NCI-H146 (cell line): ENCODE measurements at regions not wholly inside any gene's neighbourhood (a gene's known extent, or its start where the extent isn't known, plus 50 kb on each side); places are given as distances from the start of the nearest gene placed in this dataset.
"Not testable (repeated sequence)": the region's sequence is repeated elsewhere in the genome, so short reads cannot be mapped to it uniquely, and the experiment has no call there.

Experiments
- DNase-seq: peaks from one replicate; lab custom pipeline; 2025; lab: John Stamatoyannopoulos, UW

- no peak for DNase-seq
Measured at GRCh38 chrX:74180716-74181115, 123.3 kb upstream of the ZCCHC13 start.

- DNase-seq = no peak
Measured at GRCh38 chrX:74179990-74180389, 124.0 kb upstream of the ZCCHC13 start.

- DNase-seq = no peak
Measured at GRCh38 chrX:74179499-74179898, 124.5 kb upstream of the ZCCHC13 start.

- DNase-seq = no peak
Measured at GRCh38 chrX:74179071-74179470, 124.9 kb upstream of the ZCCHC13 start.

- DNase-seq = no peak
Measured at GRCh38 chrX:74178536-74178935, 125.4 kb upstream of the ZCCHC13 start.

GRCh38 chrX:74171465-74171864, 132.5 kb upstream of the ZCCHC13 start:
- no peak for DNase-seq

- DNase-seq = no peak
Measured at GRCh38 chrX:74162199-74162598, 141.8 kb upstream of the ZCCHC13 start.

GRCh38 chrX:74160816-74161215, 143.2 kb upstream of the ZCCHC13 start:
- no peak for DNase-seq

- no peak for DNase-seq
Measured at GRCh38 chrX:74160358-74160757, 143.6 kb upstream of the ZCCHC13 start.

- DNase-seq = no peak
Measured at GRCh38 chrX:74147439-74147838, 156.5 kb upstream of the ZCCHC13 start.

- no peak for DNase-seq
Measured at GRCh38 chrX:74138943-74139342, 165.0 kb upstream of the ZCCHC13 start.

GRCh38 chrX:74133156-74133796, 170.7 kb upstream of the ZCCHC13 start:
- peak; percentile 43 for DNase-seq

- DNase-seq = no peak
Measured at GRCh38 chrX:74132280-74132679, 171.7 kb upstream of the ZCCHC13 start.

- no peak for DNase-seq
Measured at GRCh38 chrX:74119016-74119910, 184.7 kb upstream of the ZCCHC13 start.

GRCh38 chrX:74117962-74118902, 185.7 kb upstream of the ZCCHC13 start:
- DNase-seq = no peak

- no peak for DNase-seq
Measured at GRCh38 chrX:74111245-74111644, 192.7 kb upstream of the ZCCHC13 start.

- DNase-seq = no peak
Measured at GRCh38 chrX:74107666-74108065, 196.3 kb upstream of the ZCCHC13 start.

- DNase-seq = no peak
Measured at GRCh38 chrX:74104356-74105015, 199.5 kb upstream of the ZCCHC13 start.

- DNase-seq = not testable (repeated sequence)
Measured at GRCh38 chrX:74098407-74098806, 205.6 kb upstream of the ZCCHC13 start.

- DNase-seq = no peak
Measured at GRCh38 chrX:74090049-74090448, 213.9 kb upstream of the ZCCHC13 start.

GRCh38 chrX:74085642-74086236, 218.2 kb upstream of the ZCCHC13 start:
- no peak for DNase-seq
